Caco-2 (cell line): ENCODE measurements at regions not wholly inside any gene's neighbourhood (a gene's known extent, or its start where the extent isn't known, plus 50 kb on each side); places are given as distances from the start of the nearest gene placed in this dataset.

Source experiments
- BruUV-seq: library from RNA; stranded (reverse); fragments of 400-500 nt; replicated peaks from 2 replicates; lab custom pipeline; 2021; lab: Mats Ljungman, UMichigan
- CTCF ChIA-PET: fragments of 300-600 bp; sonication (Branson Sonifier 250); formaldehyde crosslinking; loops from one replicate; lab custom pipeline; 2022; ENCODE audit warnings: antibody characterized with exemption; lab: Charles Lee
- POLR2A ChIA-PET: fragments of 300-600 bp; sonication (Branson Sonifier 250); formaldehyde crosslinking; loops from one replicate; lab custom pipeline; 2022; ENCODE audit warnings: antibody characterized with exemption; lab: Charles Lee
- DNase-seq, 2 experiments: peaks; one replicate each; pipeline versions ENCODE4 v3.0.0 to v3.0.0-alpha.2; 2020 to 2022
- H3K27me3 ChIP-seq: replicated peaks from 2 replicates; pipeline ENCODE4 v1.6.0; 2011; ENCODE audit warnings: low read length; ENCODE audit not compliant: control insufficient read depth, insufficient read depth
- H3K36me3 ChIP-seq: 2 replicates; pipeline ENCODE4 v1.5.1; 2011; ENCODE audit warnings: low read length; ENCODE audit not compliant: control insufficient read depth, insufficient read depth
- H3K4me1 ChIP-seq: fragments of 250-450 bp; sonication (Bioruptor Pico); 2 replicates; pipeline ENCODE4 v1.5.1; 2020; ENCODE audit warnings: mild to moderate bottlenecking
- H3K4me3 ChIP-seq: 2 replicates; pipeline ENCODE4 v1.5.1; 2011; ENCODE audit warnings: low read depth, mild to moderate bottlenecking, control low read depth, low read length
- H3K9me3 ChIP-seq: fragments of 250-450 bp; sonication (Bioruptor Pico); 2 replicates; pipeline ENCODE4 v1.5.1; 2020; ENCODE audit warnings: mild to moderate bottlenecking, moderate library complexity
- H3K27ac Mint-ChIP-seq: one replicate; pipeline ENCODE4 v1.8.0; 2022; ENCODE audit warnings: mixed read lengths; ENCODE audit not compliant: unreplicated experiment
- H3K27me3 Mint-ChIP-seq: one replicate; pipeline ENCODE4 v1.8.0; 2022; ENCODE audit warnings: mixed read lengths; ENCODE audit not compliant: insufficient read depth, unreplicated experiment
- H3K36me3 Mint-ChIP-seq: one replicate; pipeline ENCODE4 v1.8.0; 2022; ENCODE audit warnings: mild to moderate bottlenecking, mixed read lengths; ENCODE audit not compliant: insufficient read depth, unreplicated experiment
- H3K4me1 Mint-ChIP-seq: one replicate; pipeline ENCODE4 v1.8.0; 2022; ENCODE audit warnings: low read depth, mixed read lengths; ENCODE audit not compliant: unreplicated experiment
- H3K4me3 Mint-ChIP-seq: one replicate; pipeline ENCODE4 v1.8.0; 2022; ENCODE audit warnings: mild to moderate bottlenecking, moderate library complexity, mixed read lengths; ENCODE audit not compliant: unreplicated experiment
- H3K9me3 Mint-ChIP-seq: one replicate; pipeline ENCODE4 v1.8.0; 2022; ENCODE audit warnings: mixed read lengths; ENCODE audit not compliant: unreplicated experiment
- CTCF ChIP-seq, 2 experiments: fragments of 200-600 bp in 1 of 2; IDR thresholded peaks; 1 replicate in 1 of 2; 2 replicates in 1 of 2; pipeline versions ENCODE4 v1.5.1 to v1.8.0; 2011 to 2022; ENCODE audit warnings: antibody characterized with exemption in 1 of 2, control low read depth in 1 of 2, inconsistent platforms in 1 of 2, low read depth in 1 of 2, low read length in 1 of 2, mild to moderate bottlenecking in 1 of 2, moderate library complexity in 1 of 2; ENCODE audit not compliant: insufficient read depth in 1 of 2, severe bottlenecking in 1 of 2, unreplicated experiment in 1 of 2
- intact Hi-C: fragments of 100-400 bp; cut with micrococcal nuclease; formaldehyde crosslinking; loops from one replicate; pipeline ENCODE4 v1.10.0; 2022; ENCODE audit not compliant: unreplicated experiment

- TF ChIP-seq CTCF (IDR thresholded peaks at IDR 0.05; ENCODE audit: insufficient read depth in 1 of 2, low read depth in 1 of 2, low read length in 1 of 2, severe bottlenecking in 1 of 2, unreplicated experiment in 1 of 2) = no peak
- H3K27me3 ChIP-seq = no peaks in the 10 kb centered on the region
- no TSS peak for BruUV-seq
- Mint-ChIP-seq H3K9me3 (no peaks in the 10 kb centered on the region), H3K27ac (no peak overlapping the region), H3K27me3 (no peaks in the 10 kb centered on the region), H3K36me3 (no peaks in the 10 kb centered on the region), H3K4me1 (no peaks in the 10 kb centered on the region), H3K4me3 (no peak overlapping the region)
- CTCF ChIA-PET = no interaction called here
- H3K4me3 ChIP-seq = no peak overlapping the region
- no peaks in the 10 kb centered on the region for H3K36me3 ChIP-seq
- H3K4me1 ChIP-seq = no peaks in the 10 kb centered on the region
- no peak for DNase-seq
- intact Hi-C loops = no loop called here
- no peaks in the 10 kb centered on the region for H3K9me3 ChIP-seq
- POLR2A ChIA-PET = no interaction called here
Observed at GRCh38 chr11:25537393-25537792, 794.5 kb upstream of the ANO3 start.

GRCh38 chr11:25547292-25547691 lies 784.6 kb upstream of the ANO3 start:
- BruUV-seq = no TSS peak
- H3K9me3 ChIP-seq = no peaks in the 10 kb centered on the region
- Mint-ChIP-seq H3K27ac (no peak overlapping the region), H3K4me3 (no peak overlapping the region), H3K27me3 (no peaks in the 10 kb centered on the region), H3K4me1 (no peaks in the 10 kb centered on the region), H3K36me3 (no peaks in the 10 kb centered on the region), H3K9me3 (no peaks in the 10 kb centered on the region)
- H3K4me1 ChIP-seq = no peaks in the 10 kb centered on the region
- DNase-seq = no peak
- intact Hi-C loops = no loop called here
- no peaks in the 10 kb centered on the region for H3K27me3 ChIP-seq
- no peaks in the 10 kb centered on the region for H3K36me3 ChIP-seq
- CTCF ChIA-PET = no interaction called here
- H3K4me3 ChIP-seq = no peak overlapping the region
- TF ChIP-seq CTCF (IDR thresholded peaks at IDR 0.05; ENCODE audit: insufficient read depth in 1 of 2, low read depth in 1 of 2, low read length in 1 of 2, severe bottlenecking in 1 of 2, unreplicated experiment in 1 of 2) = no peak
- POLR2A ChIA-PET = no interaction called here

- Mint-ChIP-seq H3K27me3 (peaks cover 3% of the 10 kb centered on the region), H3K27ac (no peak overlapping the region), H3K4me1 (no peaks in the 10 kb centered on the region), H3K36me3 (no peaks in the 10 kb centered on the region), H3K9me3 (no peaks in the 10 kb centered on the region), H3K4me3 (no peak overlapping the region)
- Histone ChIP-seq H3K4me3 (no peak overlapping the region), H3K27me3 (no peaks in the 10 kb centered on the region), H3K9me3 (no peaks in the 10 kb centered on the region), H3K4me1 (no peaks in the 10 kb centered on the region), H3K36me3 (no peaks in the 10 kb centered on the region)
- BruUV-seq = no TSS peak
- TF ChIP-seq CTCF (IDR thresholded peaks at IDR 0.05; ENCODE audit: insufficient read depth in 1 of 2, low read depth in 1 of 2, low read length in 1 of 2, severe bottlenecking in 1 of 2, unreplicated experiment in 1 of 2) = no peak
- ChIA-PET POLR2A (no interaction called here), CTCF (no interaction called here)
- intact Hi-C loops = no loop called here
- DNase-seq = no peak
Observed at GRCh38 chr11:25562417-25562816, 769.5 kb upstream of the ANO3 start.
